ENCODE measurements at regions not wholly inside any gene's neighbourhood (a gene's known extent, or its start where the extent isn't known, plus 50 kb on each side); places are given as distances from the start of the nearest gene placed in this dataset.
"Not testable (repeated sequence)": the region's sequence is repeated elsewhere in the genome, so short reads cannot be mapped to it uniquely, and the experiment has no call there.

- H3K36me3 ChIP-seq = no peaks in the 10 kb centered on the region
- H3K9me3 ChIP-seq = peaks cover 0 to 3% (median 0%) of the 10 kb centered on the region in 4 donors
- H3K27me3 ChIP-seq = no peaks in the 10 kb centered on the region
- no peak overlapping the region for H3K4me3 ChIP-seq
- WGBS, 2 donors = 68 to 79% methylated on average over 3 of the region's 3 CpGs
- no peaks in the 10 kb centered on the region for H3K4me1 ChIP-seq
- no peak overlapping the region for H3K27ac ChIP-seq
- TF ChIP-seq CTCF (IDR thresholded peaks at IDR 0.05) (no peak), EP300 (IDR thresholded peaks at IDR 0.05) (no peak), POLR2A (IDR thresholded peaks at IDR 0.05) (no peak)
- no peak for DNase-seq (ENCODE audit: low spot score in 2 of 2)
Observed at GRCh38 chr13:54492995-54493394, 1464.4 kb downstream of the OLFM4 start.

- no peak for DNase-seq (ENCODE audit: low spot score in 2 of 2)
- no peaks in the 10 kb centered on the region for H3K9me3 ChIP-seq
- WGBS, 2 donors = 90 to 91% methylated on average over 5 of the region's 5 CpGs
- TF ChIP-seq CTCF (IDR thresholded peaks at IDR 0.05) (no peak), EP300 (IDR thresholded peaks at IDR 0.05) (no peak), POLR2A (IDR thresholded peaks at IDR 0.05) (no peak)
- H3K4me1 ChIP-seq = no peaks in the 10 kb centered on the region
- no peak overlapping the region for H3K27ac ChIP-seq
- no peaks in the 10 kb centered on the region for H3K27me3 ChIP-seq
- no peaks in the 10 kb centered on the region for H3K36me3 ChIP-seq
- H3K4me3 ChIP-seq = no peak overlapping the region
Observed at GRCh38 chr13:54511366-54511765, 1482.8 kb downstream of the OLFM4 start.

GRCh38 chr13:54513254-54513653 lies 1484.6 kb downstream of the OLFM4 start:
- no peak for DNase-seq (ENCODE audit: low spot score in 2 of 2)
- TF ChIP-seq EP300 (IDR thresholded peaks at IDR 0.05) (no peak), CTCF (IDR thresholded peaks at IDR 0.05) (no peak), POLR2A (IDR thresholded peaks at IDR 0.05) (no peak)
- no peak overlapping the region for H3K4me3 ChIP-seq
- H3K4me1 ChIP-seq = no peaks in the 10 kb centered on the region
- no peaks in the 10 kb centered on the region for H3K9me3 ChIP-seq
- H3K27ac ChIP-seq = no peak overlapping the region
- H3K36me3 ChIP-seq = no peaks in the 10 kb centered on the region
- H3K27me3 ChIP-seq = no peaks in the 10 kb centered on the region
- 19 to 20% methylated on average over 1 of the region's 1 CpG for WGBS, 2 donors

GRCh38 chr13:54536112-54536511 lies 1507.5 kb downstream of the OLFM4 start:
- TF ChIP-seq POLR2A (IDR thresholded peaks at IDR 0.05) = no peak
- TF ChIP-seq EP300 (IDR thresholded peaks at IDR 0.05) = no peak
- TF ChIP-seq CTCF (IDR thresholded peaks at IDR 0.05) = no peak
- Histone ChIP-seq H3K36me3 (no peaks in the 10 kb centered on the region), H3K4me3 (no peak overlapping the region), H3K27me3 (no peaks in the 10 kb centered on the region), H3K27ac (no peak overlapping the region), H3K4me1 (no peaks in the 10 kb centered on the region), H3K9me3 (no peaks in the 10 kb centered on the region)
- 19 to 22% methylated on average over 3 of the region's 3 CpGs for WGBS, 2 donors
- no peak for DNase-seq (ENCODE audit: low spot score in 2 of 2)

- no peak overlapping the region for H3K4me3 ChIP-seq
- 22 to 26% methylated on average over 2 of the region's 2 CpGs for WGBS, 2 donors
- TF ChIP-seq CTCF (IDR thresholded peaks at IDR 0.05) = no peak
Observed at GRCh38 chr13:54563286-54563685, 1534.7 kb downstream of the OLFM4 start.

GRCh38 chr13:54572037-54572436 lies 1543.4 kb downstream of the OLFM4 start:
- H3K4me3 ChIP-seq = not testable (repeated sequence)
- WGBS, 2 donors = 90 to 92% methylated on average over 13 of the region's 13 CpGs

More at GRCh38 chr13:54563286-54563685, 1534.7 kb downstream of the OLFM4 start:
- no peaks in the 10 kb centered on the region for H3K36me3 ChIP-seq
- no peak for DNase-seq (ENCODE audit: low spot score in 2 of 2)
- no peak overlapping the region for H3K27ac ChIP-seq
- no peaks in the 10 kb centered on the region for H3K9me3 ChIP-seq
- H3K27me3 ChIP-seq = no peaks in the 10 kb centered on the region
- H3K4me1 ChIP-seq = no peaks in the 10 kb centered on the region

More at GRCh38 chr13:54572037-54572436, 1543.4 kb downstream of the OLFM4 start:
- DNase-seq (ENCODE audit: low spot score in 2 of 2); H3K4me1 ChIP-seq; H3K27ac ChIP-seq; H3K36me3 ChIP-seq; H3K9me3 ChIP-seq; H3K27me3 ChIP-seq: not testable (repeated sequence)

Data from tibial nerve (tissue), 4 donors.